ENCODE measurements at regions not wholly inside any gene's neighbourhood (a gene's known extent, or its start where the extent isn't known, plus 50 kb on each side); places are given as distances from the start of the nearest gene placed in this dataset.

- DNase-seq = no peak
- intact Hi-C loops (cut with DNase I) = no loop called here
These were observed 110.7 kb upstream of the CLMP start for GRCh38 chr11:123305601-123306375.

GRCh38 chr11:123304828-123305466 is 109.9 kb upstream of the CLMP start:
- intact Hi-C loops (cut with DNase I) = loop anchor here (5.0 kb wide), 1 partner anchor 47 kb away; no protein-coding TSS in a partner anchor
- no peak for DNase-seq

GRCh38 chr11:123303924-123304323 is 108.9 kb upstream of the CLMP start:
- intact Hi-C loops (cut with DNase I) = loop anchor here (5.0 kb wide), 1 partner anchor 48 kb away; no protein-coding TSS in a partner anchor
- DNase-seq = no peak

GRCh38 chr11:123302751-123303195 is 107.7 kb upstream of the CLMP start:
- DNase-seq = no peak
- intact Hi-C loops (cut with DNase I) = loop anchor here (5.0 kb wide), 1 partner anchor 50 kb away; no protein-coding TSS in a partner anchor

GRCh38 chr11:123301696-123302400 is 106.8 kb upstream of the CLMP start:
- intact Hi-C loops (cut with DNase I) = loop anchor here (1.0 to 5.0 kb wide), 2 partner anchors 50 to 176 kb away; no protein-coding TSS in a partner anchor

GRCh38 chr11:123301013-123301591 is 106.1 kb upstream of the CLMP start:
- DNase-seq = no peak
- intact Hi-C loops (cut with DNase I) = loop anchor here (1.0 to 5.0 kb wide), 2 partner anchors 51 to 177 kb away; no protein-coding TSS in a partner anchor

More at GRCh38 chr11:123301696-123302400, 106.8 kb upstream of the CLMP start:
- peak; percentile 25 to 94 (median 66) for DNase-seq

GRCh38 chr11:123299721-123300120 is 104.7 kb upstream of the CLMP start:
- no peak for DNase-seq
- intact Hi-C loops (cut with DNase I) = loop anchor here (5.0 kb wide), 1 partner anchor 53 kb away; no protein-coding TSS in a partner anchor

GRCh38 chr11:123298488-123299447 is 103.7 kb upstream of the CLMP start:
- intact Hi-C loops (cut with DNase I) = no loop called here

GRCh38 chr11:123292647-123293046 is 97.6 kb upstream of the CLMP start:
- DNase-seq = no peak
- intact Hi-C loops (cut with DNase I) = no loop called here

More at GRCh38 chr11:123298488-123299447, 103.7 kb upstream of the CLMP start:
- no peak for DNase-seq

- intact Hi-C loops (cut with DNase I) = no loop called here
- no peak for DNase-seq
These were observed 96.3 kb upstream of the CLMP start for GRCh38 chr11:123291201-123291869.

- no peak for DNase-seq
- intact Hi-C loops (cut with DNase I) = no loop called here
These were observed 91.7 kb upstream of the CLMP start for GRCh38 chr11:123286761-123287160.

- DNase-seq = no peak
- intact Hi-C loops (cut with DNase I) = no loop called here
These were observed 91.2 kb upstream of the CLMP start for GRCh38 chr11:123286255-123286654.

GRCh38 chr11:123284454-123284853 is 89.4 kb upstream of the CLMP start:
- intact Hi-C loops (cut with DNase I) = no loop called here
- DNase-seq = no peak

- intact Hi-C loops (cut with DNase I) = no loop called here
- no peak for DNase-seq
These were observed 87.5 kb upstream of the CLMP start for GRCh38 chr11:123282597-123282996.

GRCh38 chr11:123273616-123274015 is 78.6 kb upstream of the CLMP start:
- intact Hi-C loops (cut with DNase I) = no loop called here
- DNase-seq = no peak

GRCh38 chr11:123272565-123272964 is 77.5 kb upstream of the CLMP start:
- intact Hi-C loops (cut with DNase I) = no loop called here
- DNase-seq = no peak

- intact Hi-C loops (cut with DNase I) = no loop called here
- no peak for DNase-seq
These were observed 73.1 kb upstream of the CLMP start for GRCh38 chr11:123268156-123268555.

GRCh38 chr11:123265951-123266350 is 70.9 kb upstream of the CLMP start:
- intact Hi-C loops (cut with DNase I) = no loop called here
- no peak for DNase-seq

- DNase-seq = no peak
- intact Hi-C loops (cut with DNase I) = no loop called here
These were observed 69.4 kb upstream of the CLMP start for GRCh38 chr11:123264431-123264780.

All from posterior cingulate gyrus (tissue), 11 donors.